GM19467 (cell line): ENCODE measurements at regions not wholly inside any gene's neighbourhood (a gene's known extent, or its start where the extent isn't known, plus 50 kb on each side); places are given as distances from the start of the nearest gene placed in this dataset.
"Not testable (repeated sequence)": the region's sequence is repeated elsewhere in the genome, so short reads cannot be mapped to it uniquely, and the experiment has no call there.

Experiments
- ATAC-seq: cut with Tn5 transposase; IDR thresholded peaks from one replicate; pipeline ENCODE4 v1.9.1; 2021; ENCODE audit warnings: mild to moderate bottlenecking, moderate library complexity; ENCODE audit not compliant: unreplicated experiment

DNA sequence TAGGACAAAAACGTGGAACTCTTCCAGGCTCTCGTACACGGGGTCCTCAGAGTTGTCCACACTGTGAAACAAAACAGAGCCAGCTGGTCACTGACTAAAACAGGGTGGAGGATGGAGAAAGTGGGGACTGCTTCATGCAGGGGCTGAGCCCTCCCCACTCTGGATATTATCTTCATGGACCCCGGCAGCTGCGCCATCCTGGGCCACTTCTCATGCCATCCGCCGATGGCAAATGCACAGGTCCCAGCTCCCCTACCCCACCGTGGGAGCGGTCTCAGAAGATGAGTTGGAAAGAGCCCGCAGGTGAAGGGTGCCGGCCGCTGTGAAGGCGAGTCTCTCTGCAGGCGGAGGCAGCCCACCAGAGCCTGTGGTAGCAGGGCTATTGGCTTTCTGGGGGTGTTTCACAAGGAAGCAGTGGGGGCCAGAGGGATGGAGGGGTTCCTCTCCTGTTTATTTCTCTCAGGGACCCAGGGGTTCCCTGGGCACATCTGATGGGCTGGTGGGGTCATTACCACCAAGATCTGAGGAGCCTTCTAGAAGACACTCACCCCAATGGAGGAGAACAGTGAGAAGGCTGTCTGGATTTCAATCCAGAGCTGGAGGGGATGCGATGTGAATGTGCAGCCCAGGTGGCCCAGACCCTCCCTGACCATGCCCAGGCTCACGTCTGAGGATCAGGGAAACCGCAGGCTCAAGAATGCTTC is 177.3 kb downstream of the KLF13 start:
- ATAC-seq = no peak

DNA sequence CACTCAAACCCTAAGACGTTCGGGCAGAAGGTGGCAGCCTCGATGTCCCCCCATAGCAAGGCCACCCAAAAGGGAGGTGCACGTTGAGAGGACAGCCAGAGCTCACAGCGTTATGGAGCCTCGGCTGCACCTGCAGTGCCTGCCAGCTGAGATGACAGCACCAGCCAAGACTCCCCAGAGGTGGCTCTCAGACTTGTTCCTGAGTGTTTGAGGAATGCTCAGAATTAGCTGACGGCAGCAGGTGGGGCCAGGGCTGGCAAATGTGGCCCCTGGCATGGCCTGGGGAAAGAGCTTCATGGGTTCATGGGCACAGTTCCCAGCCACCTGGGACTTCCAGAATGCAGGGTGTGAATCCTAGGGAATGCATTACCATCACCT is 177.8 kb downstream of the KLF13 start:
- ATAC-seq = no peak

DNA sequence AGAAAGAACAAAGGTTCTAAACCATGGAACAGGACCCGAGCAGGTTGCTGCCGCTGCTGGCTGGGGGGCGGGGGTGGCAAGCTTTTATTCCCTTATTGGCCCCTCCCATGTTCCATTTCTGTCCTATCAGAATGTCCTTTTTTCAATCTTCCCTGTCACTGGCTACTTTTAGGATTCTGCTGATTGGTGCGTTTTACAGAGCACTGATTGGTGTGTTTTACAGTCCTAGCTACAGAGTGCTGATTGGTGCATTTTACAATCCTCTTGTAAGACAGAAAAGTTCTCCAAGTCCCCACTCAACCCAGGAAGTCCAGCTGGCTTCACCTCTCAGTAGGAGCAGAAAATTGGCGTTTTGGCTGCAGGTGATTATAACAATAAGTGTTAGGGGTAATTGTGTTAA is 180.9 kb downstream of the KLF13 start:
- not testable (repeated sequence) for ATAC-seq

DNA sequence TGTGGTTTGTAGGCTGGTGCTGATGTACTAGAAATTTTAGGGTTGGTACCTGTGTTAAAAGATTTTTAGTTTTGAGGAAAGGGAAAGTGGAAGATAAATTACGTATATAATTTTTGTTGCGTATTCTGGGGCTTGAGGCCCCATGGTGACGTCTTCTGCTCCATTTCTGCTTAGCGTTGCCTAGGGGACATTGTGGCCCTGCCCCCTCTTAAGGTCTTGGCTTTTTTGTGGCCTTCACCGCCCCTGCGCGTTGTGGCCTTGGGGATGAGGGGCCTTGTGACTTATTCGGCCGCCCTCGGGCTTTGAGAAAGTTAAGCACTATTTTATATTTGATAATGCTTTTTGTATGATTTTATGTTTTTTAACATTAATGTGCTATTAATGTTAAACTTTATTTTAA is 182.0 kb downstream of the KLF13 start:
- ATAC-seq = no peak

DNA sequence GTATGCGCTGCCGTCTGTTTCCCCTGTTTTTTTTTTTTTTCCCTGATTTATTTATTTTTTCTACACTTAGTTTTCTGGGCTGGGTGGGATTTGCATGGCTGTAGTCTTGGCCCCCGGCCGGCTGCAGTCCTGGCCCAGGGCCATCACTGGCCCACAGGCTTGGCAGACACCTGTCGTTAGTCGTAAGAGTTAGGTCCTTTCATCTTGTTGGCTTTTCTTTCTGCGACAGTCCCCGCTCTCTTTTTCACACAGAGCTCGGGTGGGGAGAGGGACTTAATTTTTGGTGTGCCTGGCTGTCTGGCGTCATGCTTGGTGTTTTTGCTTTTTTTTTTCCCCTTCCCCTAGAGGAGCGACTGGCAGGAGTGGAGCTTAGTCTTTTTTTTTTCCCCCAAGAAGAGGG is 183.4 kb downstream of the KLF13 start:
- no peak for ATAC-seq

DNA sequence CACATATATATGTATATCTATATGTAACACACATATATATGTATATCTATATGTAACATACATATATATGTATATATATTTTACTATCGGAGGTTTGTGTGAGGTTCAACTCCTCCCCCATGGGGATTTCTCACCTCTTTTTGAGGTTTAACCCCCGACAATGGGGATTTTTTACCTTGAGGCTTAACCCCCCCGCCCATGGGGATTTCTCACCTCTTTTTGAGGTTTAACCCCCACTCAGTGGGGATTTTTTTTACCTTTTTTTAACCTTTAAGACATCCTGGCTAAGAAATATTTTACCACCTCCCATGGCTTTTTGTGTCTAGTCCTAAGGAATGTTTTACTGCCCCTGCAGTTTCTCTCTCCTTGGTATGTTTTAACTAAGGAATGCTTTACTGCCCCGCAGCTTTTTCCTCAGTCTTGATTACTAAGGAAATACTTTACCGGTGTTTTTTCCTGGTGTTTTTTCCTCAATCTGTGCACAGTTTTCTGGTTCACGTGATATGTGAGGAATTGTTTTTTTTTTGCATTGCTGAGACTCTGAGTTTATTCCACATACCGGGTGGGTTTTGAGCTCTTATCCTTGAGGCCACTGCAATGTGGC is 185.2 kb downstream of the KLF13 start:
- no peak for ATAC-seq

DNA sequence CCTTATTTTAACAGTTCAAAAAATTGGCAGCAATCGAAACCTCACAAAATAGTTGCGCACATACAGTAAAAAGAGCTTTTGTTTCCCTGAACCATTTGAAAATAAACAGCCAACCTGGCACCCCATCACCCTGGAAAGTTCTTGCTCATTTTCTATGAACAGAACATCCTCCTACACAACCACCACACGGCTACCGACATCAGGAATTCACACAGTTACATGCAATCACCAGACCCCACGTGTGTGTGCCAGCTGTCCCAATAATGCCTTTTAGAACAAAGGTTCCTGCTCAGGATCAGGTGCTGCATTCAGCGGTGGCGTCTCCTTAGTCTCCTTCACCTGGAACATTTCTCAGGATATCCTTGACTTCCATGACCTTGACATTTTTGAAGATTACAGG is 186.5 kb downstream of the KLF13 start:
- no peak for ATAC-seq

DNA sequence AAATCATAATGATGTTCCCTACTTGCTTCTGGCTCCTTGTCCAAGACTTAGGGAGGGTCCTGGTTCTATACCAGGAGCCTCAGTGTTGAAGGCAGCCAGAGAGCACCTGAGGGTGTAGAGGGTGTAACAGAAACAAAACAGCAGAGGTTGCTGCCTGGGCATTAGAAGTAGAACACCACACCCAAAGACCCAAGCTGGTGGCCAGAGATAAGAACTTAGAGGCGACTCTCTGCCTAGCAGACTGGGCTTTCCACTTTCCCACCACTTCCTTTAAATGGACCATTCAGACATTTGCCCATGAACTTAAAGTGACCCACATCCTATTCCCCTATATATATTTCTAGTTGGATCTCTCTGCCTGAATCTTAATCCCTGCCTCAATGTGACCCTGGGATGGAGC is 189.8 kb downstream of the KLF13 start:
- no peak for ATAC-seq

DNA sequence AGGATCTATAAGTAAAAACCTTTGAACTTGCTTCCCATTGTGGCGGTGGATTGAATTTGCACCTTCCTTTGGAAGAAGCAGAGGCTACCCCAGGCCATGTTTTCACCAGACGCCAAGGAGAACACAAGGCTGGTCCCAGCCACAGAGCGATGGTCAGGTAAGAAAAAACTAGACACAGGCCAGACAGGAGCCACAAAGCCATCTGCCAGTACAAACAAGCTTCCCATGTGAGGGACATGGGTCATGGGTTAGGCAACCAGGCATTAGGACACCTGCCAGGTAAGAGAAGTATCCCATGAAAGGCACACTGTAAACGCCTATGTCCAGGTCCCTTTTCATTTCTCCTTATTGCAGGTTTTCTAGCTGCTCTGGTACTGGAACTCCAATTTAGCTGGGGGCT is 190.2 kb downstream of the KLF13 start:
- no peak for ATAC-seq

DNA sequence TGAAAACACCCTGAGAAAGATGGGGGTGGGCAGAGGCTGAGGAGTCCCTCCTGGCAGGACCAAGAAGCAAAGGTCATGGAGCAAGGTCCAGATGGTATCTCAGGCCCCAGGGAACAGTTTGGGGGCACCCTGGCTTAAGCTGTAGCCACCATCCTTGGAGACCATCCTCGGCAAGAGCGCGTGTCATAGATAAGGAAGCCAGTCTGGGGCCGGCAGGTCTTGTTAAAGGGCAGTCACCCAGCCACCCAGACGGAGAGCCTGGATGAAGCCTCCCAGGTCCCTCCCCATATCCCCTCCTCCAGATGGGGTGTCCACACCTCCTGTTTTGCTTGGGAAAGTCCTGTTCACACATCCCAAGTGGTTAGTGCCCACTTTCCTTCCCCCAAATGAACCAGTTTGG is 191.1 kb downstream of the KLF13 start:
- ATAC-seq = no peak

DNA sequence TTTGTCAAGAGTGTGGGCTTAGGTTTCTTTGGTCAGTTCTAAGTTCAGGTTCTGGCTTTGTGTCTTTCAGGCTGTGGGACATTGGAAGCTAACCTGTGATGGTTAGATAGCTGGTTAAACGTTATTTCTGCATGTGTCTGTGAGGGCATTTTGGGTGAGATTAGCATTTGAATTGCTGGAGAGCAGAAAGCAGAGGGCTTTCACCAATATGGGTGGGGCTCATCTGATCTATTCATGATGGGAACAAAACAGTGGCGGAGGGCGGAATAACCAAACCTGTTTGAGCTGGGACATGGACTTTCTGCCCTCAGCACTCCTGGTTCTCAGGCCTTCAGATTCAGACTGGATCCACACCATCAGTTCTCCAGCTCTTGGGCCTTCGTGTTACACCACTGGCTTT is 195.4 kb downstream of the KLF13 start:
- no peak for ATAC-seq

DNA sequence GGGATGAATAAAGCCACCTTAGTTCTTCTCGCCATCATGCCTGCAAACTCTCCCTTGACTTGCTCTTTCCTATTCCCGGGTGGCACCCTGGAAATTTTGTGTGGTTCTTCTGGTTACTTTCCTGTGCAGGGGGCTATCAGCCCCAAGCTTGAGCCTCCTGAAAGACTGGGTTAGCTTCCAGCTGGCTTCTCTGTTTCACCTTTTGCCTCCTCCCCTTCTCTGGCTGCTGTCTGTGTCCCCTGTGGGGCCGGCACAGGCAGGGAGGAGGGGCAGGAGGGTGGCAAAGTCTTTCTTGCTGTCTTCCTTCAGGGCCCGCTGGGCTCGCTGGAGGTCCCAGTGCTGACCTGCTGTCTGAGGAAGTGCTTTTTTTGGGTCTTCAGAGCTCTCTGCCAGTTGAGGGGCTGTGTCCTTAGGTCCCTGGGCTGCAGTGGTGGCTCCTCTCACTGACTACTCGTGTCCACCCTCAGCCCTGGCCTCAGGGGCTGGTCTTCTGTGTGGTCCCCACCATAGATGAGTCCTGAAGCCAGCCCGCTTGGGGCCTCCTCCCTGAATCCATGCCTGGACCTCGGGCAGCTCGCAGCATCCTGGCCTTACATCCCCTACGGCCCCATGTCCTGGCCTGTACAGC is 196.5 kb downstream of the KLF13 start:
- ATAC-seq = no peak

DNA sequence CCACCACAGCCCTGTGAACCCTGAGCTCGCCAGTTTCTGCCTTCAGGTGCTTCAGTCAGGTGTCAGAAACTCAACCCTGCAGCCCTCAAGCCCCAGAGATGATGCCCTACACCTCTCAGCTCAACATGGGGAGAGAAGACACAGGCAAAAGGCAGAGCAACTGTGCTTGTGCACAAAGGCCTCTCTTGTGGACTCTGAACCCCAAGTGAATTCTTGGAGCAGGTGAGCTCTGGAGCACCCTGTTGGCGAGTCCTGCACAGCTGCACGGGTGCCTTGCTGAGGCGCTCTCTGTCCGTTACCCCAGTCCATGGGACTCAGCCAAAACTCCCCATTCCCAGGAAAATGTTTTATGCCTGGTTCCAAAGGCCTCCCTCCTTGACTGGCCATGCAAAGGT is 197.0 kb downstream of the KLF13 start:
- ATAC-seq = no peak

DNA sequence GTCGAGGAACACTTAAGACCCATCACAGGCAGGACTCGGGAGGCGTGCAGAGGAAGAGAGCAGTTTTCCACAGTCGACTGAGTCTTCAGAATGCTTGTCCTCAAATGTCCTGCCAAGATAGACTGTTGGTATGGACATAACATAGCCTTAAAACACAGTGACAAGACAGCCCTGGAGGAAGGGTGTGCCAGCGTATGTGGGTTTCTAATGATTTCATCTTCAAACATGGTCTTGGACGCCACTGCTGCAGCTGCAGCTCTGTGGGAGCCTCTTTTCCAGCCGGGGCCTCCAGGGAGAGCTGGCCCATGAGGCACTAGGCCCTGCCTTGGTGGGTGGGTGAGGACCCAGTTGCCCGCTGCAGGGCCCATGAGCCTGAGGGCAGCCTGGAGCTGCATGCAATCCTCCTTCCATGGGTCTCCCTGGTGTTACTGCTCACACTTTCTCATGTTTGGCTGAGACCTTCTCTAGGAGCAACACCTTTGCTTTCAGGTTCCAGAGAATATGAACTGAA is 198.6 kb downstream of the KLF13 start:
- ATAC-seq = no peak

DNA sequence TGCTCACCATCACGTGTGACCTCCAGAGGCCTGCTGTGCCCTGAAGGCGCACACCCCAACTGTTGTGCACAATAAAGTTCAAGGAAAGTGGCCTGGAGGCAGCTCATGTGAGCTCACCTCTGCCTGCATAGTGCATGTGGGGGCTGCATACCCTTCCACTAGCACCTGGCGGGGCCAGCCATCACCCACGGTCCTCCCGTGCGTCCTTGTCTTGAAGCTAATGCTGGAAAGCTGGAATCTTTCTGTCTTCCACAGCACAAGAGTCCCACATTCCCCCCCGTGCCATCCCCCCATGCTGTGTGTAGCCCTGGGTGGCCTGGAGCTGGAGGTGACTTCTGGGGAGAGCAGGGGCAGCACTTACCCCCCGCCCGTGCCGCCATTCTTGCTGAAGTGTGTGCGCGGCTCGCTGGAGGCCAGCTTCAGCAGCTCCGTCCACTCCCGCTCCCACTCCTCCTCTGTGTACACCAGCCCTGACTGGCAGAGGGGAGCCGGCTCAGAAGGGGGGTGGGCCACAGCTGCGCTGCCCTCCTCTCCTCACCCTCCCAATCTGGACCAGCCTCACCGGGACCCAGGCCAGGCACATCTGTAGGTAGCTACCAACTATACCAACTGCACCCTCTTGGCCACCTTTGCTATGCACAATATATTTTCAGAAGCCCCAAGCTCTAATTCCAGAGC is 199.5 kb downstream of the KLF13 start:
- ATAC-seq = no peak

DNA sequence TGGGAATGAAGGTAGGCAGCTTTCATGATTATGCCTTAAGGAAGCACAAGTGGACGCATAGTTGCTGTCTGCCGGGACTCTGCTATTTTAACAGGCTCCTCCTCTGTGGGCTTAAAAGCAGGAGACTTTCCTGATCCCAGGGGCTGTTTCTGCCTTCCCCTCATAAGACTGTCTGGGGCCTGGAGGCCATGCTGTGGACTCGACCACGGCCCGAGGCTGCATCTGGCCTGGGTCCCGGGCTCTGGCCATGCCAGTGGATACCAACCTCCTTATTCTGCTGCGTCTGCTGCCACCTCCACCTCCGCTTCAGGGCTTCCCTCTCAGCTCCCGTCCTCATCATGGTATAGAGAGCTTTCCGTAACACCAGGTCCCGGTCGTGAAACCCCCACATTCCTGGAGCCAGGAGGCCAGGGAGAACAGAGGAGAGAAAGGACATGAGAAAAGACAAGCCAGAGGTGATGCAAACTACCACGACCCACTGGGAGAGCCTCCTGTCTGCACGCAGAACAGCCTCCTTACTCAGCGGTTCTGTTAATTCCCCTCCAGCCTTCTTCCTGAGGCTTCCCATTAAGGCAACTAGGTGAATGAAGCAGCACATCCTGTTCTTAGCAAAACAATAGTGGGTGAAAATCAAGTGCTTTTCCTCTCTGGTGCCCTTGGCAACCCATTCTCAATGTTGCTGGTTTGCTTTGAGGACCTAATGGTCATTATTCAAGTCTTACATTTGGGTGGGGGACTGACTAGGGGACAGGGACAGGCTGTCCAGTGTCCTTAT is 200.5 kb downstream of the KLF13 start:
- ATAC-seq = no peak

DNA sequence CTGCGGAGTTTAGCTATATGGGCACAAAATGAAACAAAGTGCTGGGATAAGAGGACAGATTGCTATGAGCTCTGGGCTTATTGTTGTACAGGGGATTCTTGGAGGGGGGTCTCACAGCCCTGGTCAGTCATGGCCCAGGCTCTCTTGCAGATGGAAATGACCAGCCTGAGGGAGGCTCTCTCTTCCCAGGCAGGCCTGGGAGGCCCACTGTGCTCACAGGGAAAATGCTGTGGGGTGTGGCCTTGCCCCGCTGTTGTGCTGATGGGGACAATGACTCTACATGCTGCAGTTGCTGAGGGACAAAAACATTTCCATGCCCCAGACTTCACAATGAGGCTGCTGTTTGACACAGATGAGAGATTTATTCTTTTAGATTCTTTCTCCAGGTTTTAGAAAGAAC is 202.2 kb downstream of the KLF13 start:
- ATAC-seq = no peak

DNA sequence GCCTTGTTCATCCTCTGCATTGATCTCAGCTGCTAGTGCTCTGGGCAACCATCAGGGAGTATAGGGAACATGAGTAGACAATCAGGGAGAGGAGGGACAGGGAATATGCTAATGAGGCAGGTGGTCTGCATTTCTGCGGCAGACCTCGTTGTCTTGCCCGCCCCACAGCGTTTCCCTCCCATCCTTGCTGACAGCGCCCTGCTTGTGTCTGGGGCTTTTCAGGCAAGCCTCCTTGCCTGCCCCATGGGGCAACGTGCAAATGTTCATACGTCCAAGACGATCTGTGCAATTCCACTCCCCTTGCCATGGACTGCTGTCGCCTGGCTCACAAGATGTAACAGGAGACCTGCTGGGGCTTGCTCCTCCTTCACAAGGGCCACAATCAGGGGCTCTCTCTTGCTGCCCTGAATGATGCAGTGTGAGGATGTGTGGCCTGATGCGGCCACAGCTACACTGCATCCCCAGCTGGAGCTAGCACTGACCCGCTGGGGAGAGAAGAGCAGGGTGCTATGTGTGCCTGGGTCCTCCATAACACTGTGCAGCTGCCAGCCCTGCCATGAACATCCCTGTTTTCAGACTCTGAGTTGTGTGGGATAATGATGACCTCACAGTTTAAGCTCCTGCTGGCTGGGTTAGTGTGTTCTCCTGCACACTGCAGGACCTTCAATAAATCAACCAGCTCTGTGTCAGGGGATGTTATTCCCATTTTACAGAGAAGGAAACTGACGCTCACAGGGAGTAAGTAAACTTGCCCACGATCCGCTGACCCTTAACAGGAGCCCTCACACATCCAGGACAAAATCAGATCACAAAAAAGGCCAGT is 211.3 kb downstream of the KLF13 start:
- ATAC-seq = no peak

DNA sequence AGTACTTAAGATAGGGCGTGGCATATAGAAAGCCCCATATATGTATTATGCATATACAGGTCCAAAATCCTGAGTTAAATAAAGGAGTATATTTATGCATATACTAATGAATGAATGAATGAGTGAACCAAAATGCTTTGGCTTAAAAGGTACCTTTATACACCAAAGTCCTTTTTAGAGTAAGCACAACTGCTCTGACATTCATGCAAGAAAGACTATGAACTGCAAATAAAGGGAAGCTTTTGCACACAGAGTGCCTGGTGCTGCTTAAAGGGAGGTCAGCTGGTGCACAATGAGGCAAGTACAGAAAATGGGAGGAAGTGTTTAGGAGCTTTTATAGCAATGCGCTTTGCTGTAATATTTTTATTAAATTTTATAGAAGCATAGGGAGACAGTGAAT is 214.0 kb downstream of the KLF13 start:
- ATAC-seq = no peak

DNA sequence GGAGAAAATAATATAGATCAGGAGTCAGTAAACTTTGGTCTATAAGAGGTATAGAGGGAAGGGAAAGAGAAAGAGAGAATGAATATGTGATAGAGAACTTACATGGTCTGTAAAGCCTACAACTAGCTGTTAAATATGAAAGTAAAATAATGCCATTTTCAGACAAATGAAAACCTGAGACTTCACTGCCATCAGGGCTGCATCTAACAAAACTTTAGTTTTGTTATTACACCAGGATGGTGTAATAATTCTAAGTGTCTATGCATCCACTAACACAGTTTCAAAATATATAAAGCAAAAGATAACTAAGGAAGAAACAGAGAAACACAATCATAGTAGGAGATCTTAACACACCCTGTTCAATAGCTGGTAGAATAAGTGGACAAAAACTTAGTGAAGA is 217.7 kb downstream of the KLF13 start:
- ATAC-seq = no peak
